NCI-H128 (cell line): ENCODE measurements at regions not wholly inside any gene's neighbourhood (a gene's known extent, or its start where the extent isn't known, plus 50 kb on each side); places are given as distances from the start of the nearest gene placed in this dataset.
"Not testable (repeated sequence)": the region's sequence is repeated elsewhere in the genome, so short reads cannot be mapped to it uniquely, and the experiment has no call there.

Source experiments
- DNase-seq: peaks from one replicate; lab custom pipeline; 2025; ENCODE audit not compliant: unreplicated experiment; lab: John Stamatoyannopoulos, UW

DNA sequence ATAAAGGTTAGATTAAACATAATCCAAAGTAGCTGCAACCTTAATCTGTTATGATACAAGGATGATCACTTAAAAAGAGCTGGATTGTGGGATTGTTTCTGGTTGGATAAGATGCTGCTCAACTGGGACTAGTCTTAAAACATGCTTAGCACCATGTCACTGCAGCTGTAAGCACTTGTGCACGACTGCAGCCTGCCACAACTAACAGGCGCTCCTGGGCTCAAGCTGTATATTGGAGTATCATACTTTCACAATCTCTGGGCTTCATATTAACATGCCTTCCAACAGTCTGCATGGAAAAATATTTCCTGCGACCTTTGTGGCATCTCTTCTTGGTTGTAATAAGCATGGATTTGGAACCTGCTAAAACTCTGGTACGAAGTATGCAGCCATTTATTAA, 493.0 kb upstream of the PITX2 start:
- DNase-seq = no peak

DNA sequence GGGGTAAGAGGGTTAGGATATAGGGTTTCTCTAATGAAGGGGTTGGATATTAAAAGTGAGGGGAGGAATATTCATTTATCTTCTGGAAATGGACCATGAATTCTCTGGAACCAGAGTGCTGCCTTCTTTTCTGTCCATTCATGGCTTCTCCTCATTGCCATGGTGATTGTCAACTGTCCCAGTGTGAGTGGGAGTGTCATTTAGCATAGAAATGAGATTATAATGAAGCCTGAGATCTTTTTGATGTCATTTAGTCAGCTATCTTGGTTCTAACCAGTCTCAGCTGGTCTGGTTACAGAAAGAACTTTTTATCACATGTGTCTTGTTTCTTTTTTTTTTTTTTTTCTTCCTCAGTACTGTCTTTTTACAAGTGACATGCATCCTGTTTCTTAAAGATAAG, 497.3 kb upstream of the PITX2 start:
- no peak for DNase-seq

DNA sequence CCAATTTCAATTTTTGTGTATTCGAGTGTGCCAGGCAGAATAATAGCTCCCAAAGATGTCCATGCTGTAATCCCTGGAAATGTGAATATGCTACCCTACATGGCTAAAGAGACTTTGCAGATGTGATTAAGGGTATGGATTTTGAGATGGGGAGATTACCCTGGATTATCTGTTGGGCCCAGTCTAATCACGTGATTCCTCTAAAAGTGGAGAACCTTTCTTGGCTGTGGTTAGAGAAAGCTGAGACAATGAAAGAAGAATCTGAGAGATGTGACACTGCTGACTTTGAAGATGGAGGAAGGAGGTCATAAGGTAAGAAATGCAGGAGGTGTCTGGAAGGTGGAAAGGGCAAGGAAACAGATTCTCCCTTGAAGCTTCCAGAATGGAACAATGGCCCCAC, 503.5 kb upstream of the PITX2 start:
- no peak for DNase-seq

DNA sequence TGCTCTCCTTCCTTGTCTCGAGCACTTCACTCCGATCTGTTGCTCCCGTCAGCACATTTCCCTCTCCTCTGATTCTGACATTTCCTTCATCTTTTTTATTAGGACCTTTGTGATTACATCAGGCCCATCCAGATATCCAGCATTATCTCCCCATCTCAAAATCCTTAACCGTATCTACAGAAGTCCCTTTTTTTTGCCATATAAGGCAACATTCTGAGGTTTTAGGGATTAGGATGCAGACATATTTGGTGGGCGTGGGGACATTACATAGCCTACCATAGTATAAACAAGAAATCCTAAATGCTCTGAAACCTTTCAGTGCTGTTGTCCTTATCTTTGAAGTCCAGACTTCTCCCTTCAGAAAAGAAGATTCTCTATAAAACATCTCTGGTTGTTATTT, 505.0 kb upstream of the PITX2 start:
- no peak for DNase-seq

DNA sequence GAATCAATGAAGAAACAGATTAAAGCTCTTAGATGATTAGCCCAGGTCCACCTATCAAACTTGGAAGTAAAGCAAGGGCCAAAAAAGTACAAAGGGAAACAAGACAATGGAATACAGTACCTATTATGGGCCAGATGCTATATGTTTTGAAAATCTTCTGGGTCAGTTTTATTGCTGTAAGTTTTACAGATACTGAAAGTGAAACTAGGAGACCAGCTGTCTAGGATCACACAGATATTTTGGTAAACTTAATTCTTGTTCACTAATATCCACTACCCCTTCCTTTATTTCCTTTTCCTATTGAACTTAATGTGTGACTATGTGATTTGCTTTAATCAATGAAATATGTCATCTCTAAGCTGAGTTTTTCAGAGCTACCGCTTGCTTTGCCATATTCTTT, 505.4 kb upstream of the PITX2 start:
- no peak for DNase-seq

DNA sequence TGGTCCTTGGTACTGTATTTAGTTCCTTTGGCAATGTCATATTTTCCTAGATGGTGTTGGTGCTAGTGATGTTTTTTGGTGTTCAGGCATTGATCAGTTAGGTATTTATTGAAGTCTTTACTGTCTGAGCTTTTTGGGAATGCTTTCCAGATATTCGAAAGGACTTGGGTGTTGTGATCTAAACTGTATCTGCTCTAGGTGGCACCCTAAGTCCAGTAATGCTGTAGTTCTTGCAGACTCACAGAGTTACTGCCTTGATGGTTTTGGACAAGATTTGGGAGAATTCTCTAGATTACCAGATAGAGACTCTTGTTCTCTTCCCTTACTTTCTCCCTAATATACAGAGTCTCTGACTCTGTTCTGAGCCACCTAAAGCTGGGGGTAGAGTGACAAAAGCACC, 513.6 kb upstream of the PITX2 start:
- no peak for DNase-seq

DNA sequence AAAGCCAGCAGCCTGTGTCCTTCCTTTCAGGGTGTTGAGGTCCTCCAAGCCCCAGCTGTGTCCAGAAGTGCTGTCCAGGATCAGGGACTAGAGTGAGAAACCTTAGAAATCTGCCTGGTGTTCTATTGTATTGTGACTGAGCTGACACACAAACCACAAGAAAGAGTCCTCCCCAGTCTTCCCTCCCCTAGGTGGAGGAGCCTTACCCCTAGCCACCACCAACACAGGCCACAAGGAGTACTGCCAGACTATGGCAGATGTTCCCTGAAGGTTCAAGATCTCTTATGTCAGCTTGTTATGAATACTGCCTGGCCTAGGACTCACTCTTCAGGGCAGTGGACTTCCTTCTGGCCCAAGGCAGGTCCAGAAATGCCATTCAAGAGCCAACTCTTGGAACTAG, 514.1 kb upstream of the PITX2 start:
- DNase-seq = no peak

DNA sequence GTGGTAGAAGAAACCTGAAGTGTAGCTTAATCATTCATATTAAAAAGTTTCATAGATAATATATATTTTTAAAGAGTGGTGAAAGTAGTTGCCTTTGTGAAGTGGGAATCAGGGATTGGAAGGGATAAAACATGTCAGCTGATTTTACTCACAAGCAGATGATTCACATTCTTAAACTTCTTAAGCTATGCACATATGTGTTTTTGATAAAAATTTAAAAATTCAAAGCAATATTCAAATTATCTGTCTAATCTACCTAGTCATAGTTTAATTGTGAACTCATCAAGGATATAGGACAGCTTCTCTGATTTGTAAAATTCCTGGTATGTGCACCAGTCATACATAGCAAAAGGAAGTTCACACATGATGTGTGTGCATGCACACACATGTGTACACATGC, 520.6 kb upstream of the PITX2 start:
- DNase-seq = no peak

DNA sequence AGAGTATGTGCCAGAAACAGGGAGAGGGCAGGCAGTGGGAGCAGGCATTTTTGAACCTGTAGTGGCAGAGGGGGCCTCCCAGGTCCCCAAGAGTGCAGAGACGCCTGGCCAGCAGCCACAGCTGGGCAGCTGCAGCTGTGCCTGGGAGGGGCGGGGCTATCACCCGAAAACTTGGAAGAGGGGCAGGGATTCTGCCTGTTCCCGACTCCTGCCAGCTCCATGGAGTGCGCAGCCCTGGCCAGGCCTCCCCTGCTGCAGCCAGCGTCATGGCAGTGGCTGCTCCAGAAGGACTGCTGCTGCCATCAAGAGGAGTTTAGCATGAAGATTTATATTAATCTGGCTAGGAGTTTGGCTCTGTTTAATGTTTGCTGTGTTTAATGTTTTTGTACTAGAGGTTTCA, 532.1 kb upstream of the PITX2 start:
- DNase-seq = no peak

DNA sequence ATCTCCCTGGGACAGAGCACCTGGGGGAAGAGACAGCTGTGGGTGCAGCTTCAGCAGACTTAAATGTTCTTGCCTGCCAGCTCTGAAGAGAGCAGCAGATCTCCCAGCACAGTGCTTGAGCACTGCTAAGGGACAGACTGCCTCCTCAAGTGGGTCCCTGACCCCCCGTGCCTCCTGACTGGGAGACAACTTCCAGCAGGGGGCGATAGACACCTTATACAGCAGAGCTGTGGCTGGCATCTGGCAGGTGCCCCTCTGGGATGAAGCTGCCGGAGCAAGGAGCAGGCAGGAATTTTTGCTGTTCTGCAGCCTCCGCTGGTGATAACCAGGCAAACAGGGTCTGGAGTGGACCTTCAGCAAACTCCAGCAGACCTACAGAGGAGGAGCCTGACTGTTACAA, 541.7 kb upstream of the PITX2 start:
- DNase-seq = not testable (repeated sequence)

DNA sequence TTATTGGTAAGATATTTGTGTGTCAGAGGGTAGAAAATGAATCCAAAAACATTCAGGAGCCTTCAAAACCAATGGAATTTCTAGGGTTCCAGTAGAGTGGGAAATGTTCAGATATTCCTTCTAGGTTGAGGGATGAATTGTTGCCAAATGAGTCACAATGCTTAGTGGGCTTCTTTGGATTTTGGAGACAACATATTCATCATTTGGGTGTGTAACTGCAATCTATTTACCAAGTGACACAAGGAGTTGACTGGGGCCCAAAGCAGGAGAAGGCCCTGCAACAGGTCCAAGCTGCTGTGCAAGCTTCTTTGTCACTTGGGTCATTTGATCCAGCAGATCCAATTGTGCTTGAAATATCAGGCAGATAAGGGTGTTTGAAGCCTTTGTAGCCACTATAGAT, 551.5 kb upstream of the PITX2 start:
- no peak for DNase-seq

DNA sequence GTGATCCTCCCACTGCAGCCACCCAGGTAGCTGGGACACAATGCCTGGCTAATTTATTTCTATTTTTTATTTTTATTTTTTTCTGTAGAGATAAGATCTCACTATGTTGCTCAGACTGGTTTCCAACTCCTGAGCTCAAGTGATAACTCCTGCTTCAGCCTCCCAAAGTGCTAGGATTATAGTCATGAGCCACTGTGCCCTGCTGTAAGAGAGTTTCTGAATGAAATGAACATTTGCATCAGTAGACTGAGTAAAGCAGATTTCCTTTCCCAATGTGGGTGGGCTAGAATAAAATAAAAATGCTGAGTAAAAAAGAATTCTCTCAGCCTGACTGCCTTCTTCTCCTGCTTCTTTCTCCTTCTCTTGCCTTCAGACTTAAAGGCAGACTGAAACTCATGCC, 555.4 kb upstream of the PITX2 start:
- no peak for DNase-seq

DNA sequence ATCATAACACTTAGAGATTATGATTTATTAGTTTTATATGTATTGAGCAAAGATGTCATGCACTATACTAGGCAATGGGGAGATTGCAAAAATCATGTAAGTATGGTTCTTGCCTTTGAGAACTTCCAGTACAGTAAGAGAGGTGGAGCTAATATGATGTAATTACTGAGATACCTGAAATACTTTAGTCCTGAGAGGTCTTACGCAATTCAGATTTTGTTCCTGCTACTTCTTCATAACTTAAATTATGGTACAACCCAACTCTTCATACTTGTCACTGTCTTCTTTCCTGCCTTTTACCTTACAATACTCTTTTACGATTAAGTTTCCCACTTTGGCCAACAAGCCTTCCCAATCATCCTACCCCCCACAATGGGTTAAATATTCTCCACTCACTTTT, 564.2 kb upstream of the PITX2 start:
- no peak for DNase-seq

DNA sequence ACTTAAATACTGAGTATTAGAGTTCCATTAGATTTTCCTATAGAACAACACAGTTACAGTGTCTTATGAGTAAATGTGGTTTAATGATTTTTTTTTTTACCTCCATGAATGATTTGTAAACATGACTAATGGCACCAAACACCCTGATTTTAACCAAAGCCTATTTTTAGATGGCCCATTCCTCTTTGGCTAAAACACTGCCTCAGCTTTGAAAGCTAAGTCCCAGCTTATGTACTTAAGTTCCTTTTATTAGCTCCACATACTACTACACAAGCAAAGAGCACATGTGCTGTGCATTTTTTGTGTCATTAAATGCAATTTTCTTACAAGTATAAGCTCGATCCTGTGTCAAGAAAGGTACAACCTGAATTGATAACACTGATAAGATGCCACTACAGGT, 575.6 kb upstream of the PITX2 start:
- no peak for DNase-seq

DNA sequence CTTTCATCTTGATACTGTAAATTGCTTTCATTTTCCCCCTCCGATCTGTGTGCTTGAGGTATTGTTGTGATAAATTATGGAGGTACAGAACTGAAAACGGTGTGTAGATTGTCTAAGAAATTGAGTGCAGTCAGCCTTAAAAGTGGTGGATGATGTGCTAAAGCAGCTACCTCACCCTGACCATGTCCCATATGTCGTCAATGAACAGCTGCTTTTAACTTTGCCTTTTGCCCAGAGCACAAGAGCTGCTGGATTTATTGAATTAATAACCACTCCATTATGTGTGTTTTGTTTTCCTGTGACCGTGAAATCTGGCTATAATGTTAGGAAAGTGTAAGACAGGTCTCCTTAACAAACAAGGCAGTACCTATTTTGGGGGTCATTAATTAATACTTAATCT, 581.9 kb upstream of the PITX2 start:
- DNase-seq = no peak

DNA sequence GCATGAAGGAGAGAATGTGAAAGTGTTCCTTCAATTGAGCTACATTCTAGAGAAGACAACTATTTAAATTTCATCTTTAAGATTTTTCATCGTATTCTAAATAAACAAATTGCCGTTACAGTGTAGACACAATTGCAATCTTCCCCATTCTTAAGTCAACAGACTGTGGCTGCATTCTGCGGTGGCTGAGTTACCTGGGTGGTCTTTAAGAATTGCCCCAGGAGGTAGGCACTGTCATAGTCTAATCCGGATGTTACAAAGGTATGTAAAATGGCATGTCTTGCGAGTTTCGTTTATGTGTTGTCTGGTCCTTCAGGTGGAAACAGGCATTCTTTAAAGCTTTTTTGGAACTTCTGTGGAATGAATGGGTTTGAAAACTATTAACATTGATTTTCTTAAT, 586.1 kb upstream of the PITX2 start:
- DNase-seq = no peak

DNA sequence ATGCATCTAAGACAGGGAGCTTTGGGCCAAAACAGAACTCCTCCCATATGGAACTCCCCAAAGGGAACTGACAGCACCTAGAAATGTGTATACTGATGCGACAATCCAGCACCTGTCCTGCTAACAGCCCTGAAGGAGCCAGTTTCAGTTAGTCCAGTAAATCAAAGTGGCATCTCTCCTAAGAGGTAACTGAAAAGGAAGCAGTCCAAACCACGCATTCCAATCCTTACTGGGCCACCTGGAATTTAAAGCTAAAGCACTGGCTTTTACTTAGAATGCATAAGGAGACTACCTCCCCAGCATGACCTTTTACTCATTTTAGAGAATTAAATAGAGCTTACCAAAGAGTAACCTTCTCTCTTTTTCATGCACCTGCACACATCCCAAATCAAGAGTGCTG, 586.8 kb upstream of the PITX2 start:
- no peak for DNase-seq

DNA sequence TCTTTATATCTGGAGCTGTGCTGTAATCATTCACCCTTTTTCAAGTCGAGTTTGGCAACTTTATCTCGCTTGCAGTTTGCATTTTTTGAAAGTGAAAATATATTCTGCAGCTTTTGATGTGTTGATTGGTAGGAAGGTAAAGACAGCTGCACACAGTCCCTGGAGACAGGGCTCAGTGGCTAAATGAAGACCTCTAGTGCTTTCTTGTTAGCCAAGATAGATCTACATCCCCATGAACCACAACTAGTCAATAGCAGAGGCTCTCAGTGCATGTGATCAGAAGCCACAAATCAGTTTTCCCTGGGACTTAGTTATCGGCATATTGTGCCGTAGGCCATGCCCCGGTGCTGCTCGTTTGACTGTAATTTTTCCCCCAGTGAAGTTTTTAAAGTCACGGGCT, 587.7 kb upstream of the PITX2 start:
- DNase-seq = no peak

DNA sequence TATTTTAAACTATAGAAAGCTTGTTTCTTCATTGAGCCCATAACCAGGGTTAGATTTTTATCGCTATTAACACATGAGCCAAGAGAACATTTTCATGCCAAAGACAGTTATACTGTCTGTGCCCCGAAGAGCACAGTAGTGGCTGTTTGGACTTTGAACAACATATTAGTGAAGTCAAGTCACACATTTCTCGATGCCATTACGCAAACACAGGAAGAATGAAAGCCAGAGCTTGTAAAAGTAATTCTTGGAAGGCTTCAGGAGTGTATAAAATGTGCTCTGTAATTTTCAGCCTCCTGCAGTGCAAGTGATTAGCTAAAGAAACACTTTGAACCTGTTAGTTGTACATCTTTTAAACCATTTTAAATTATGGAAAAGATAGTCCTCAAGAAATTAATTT, 590.7 kb upstream of the PITX2 start:
- DNase-seq = no peak

DNA sequence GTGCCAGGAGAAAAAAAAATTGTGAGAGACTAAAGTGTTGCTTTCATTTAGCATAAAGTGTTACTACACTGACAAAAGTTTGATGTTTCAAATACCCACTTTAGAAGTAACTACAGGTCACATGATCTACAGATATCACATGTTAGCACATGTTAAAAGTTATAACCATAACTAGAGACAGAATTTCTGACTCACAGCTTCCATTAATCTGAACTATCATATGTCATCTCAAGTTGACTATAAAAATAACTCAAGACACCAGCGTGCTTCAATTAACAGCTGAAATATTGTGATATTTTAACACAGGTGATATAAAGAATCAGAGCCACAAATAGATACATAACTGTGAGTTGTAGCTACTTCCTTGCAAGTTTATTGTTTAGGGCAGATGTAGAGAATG, 591.5 kb upstream of the PITX2 start:
- no peak for DNase-seq

DNA sequence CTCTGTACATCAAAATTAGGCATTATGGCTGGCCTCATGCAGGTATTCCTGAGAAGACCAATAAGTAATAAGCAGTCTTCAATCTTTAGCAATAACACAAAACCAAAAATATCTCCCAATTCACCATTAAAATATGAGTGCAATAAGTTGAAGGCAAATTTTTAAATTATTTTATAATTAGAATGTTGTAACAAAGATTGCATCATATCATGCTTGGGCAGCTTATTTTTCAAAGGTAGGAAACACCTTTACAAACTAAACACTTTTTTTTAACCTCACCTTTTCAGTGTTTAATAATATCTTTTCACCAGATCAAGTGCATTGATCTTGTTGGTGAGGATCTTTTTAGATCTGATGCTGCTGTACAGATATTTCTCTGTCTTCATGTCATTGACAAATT, 592.9 kb upstream of the PITX2 start:
- DNase-seq = no peak

DNA sequence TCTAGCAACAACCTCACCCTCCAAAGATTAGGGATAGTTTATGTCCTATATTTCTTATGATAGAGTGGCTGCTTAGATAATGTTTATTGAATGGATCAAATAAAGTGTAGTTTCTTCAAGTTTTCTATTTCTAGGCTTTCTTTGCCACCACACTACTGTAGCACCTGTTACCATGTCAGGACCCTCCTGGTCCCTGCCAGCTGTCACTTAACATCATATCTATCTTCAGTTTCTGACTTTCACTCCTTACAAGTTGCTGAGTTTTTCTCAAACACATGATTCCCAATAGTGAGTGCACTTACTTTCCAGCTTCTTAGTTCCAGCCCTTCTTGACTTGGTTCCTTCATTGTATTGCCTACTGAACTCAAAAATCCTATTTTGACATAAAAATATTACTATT, 593.9 kb upstream of the PITX2 start:
- no peak for DNase-seq

DNA sequence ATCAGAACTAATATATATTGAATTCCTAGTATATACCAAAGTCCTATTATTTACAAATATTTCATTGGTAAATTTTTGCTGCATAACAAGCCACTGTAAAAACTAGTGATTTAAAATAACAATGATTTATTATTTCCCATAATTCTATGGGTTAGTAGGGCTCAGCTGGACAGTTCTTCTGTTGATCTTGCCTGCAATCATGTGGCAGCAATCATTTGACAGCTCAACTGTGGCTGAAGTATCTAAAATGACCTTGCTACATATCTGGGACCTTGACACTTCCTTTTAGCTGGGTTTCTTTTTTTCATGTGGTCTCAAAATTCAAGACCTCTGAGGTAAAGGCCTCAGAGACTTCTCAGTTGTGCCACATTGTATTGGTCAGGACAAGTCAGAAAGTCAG, 598.5 kb upstream of the PITX2 start:
- no peak for DNase-seq

DNA sequence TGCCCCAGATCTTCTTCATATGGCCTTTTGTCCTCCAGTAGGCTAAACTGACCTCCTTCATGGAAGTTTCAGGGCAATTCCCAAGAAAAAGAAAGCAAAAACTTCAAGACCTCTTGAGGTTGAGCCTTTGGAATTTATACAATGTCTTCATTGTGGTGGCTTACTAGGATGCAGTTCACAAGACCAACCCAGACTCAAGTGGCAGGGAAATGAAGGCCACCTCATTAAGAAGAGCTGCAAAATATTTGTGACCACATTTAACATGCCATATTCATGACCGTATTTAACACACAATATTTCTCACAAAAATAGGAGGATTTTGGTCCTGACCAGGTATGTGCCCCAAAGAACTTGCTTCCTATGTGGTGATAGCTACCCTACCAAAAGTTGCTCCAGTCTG, 605.5 kb upstream of the PITX2 start:
- no peak for DNase-seq
